Psoas muscle (tissue), 7 donors: ENCODE measurements at regions not wholly inside any gene's neighbourhood (a gene's known extent, or its start where the extent isn't known, plus 50 kb on each side); places are given as distances from the start of the nearest gene placed in this dataset.

ENCODE experiments used
- ATAC-seq, 4 donors: fragments of 200-7000 bp; cut with Tn5 transposase; one replicate each; pipeline ENCODE4 v1.9.1; 2020; ENCODE audit warnings: moderate library complexity in 3 of 4, mild to moderate bottlenecking in 2 of 4
- DNase-seq, 2 donors: peaks; one replicate each; pipeline ENCODE4 v3.0.0-alpha.2; 2020
- H3K27ac ChIP-seq: fragments of 200-600 bp; one replicate; pipeline ENCODE4 v1.8.0; 2022
- H3K27me3 ChIP-seq, 3 donors: fragments of 200-600 bp in 1 of 3; one replicate each; pipeline versions ENCODE4 v1.6.1 to v1.8.0; 2013 to 2022; ENCODE audit warnings: low read length in 2 of 3, mild to moderate bottlenecking in 2 of 3, moderate library complexity in 1 of 3; ENCODE audit not compliant: insufficient read depth in 3 of 3
- H3K36me3 ChIP-seq, 2 donors: fragments of 200-600 bp in 1 of 2; one replicate each; pipeline versions ENCODE4 v1.6.1 to v1.8.0; 2013 to 2022; ENCODE audit warnings: low read depth in 1 of 2, mild to moderate bottlenecking in 1 of 2, moderate library complexity in 1 of 2; ENCODE audit not compliant: insufficient read depth in 1 of 2
- H3K4me1 ChIP-seq: fragments of 200-600 bp; one replicate; pipeline ENCODE4 v1.8.0; 2022
- H3K4me3 ChIP-seq: fragments of 200-600 bp; one replicate; pipeline ENCODE4 v1.8.0; 2022; ENCODE audit warnings: mild to moderate bottlenecking
- H3K9me3 ChIP-seq: fragments of 200-600 bp; one replicate; pipeline ENCODE4 v1.8.0; 2022
- CTCF ChIP-seq: fragments of 200-600 bp; IDR thresholded peaks from one replicate; pipeline ENCODE4 v1.8.0; 2022; ENCODE audit warnings: antibody characterized with exemption
- WGBS, 3 donors: extraction: QIAGEN DNeasy Blood & Tissue Kit; methylation state at CpG; one replicate each; pipeline versions ENCODE4 v1.1.6 to v1.1.7; 2013; 5-methylcytosine and 5-hydroxymethylcytosine counted together
- intact Hi-C, 2 donors: fragments of 100-400 bp; cut with DNase I; formaldehyde crosslinking; loops; one replicate each; pipeline versions ENCODE4 v1.11.0 to v1.14.2; 2022
- donor health status: healthy with polysubstance abuse.
- donor health status: DM: no; HTN: no; CAD: no; lungs with moderate emphysema.
- donor health status: Bipolar disorder and iron deficiency.
- donor health status: healthy.
- donor health status: DM: yes; HTN: yes; CAD: no.
- donor health status: DM: no; HTN: no; CAD: no.
- donor health status: DM: yes; HTN: yes; CAD: no.

DNA sequence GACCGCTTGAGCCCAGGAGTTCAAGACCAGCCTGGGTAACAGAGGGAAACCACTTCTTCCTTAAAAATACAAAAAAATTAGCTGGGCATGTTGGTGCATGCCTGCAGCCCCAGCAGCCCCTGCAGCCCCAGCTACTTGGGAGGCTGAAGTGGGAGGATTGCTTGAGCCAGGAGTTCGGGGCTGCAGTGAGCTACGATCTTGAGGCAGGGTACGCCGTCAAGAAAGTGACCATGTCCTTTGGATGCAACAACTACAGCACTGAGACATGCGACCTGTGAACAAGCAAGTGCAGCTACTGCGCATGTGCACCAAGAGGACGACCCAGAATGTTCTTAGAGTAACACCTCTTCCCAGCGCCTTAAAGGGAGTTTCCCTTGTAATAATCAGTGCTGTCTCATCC, 66.6 kb upstream of the ZNF479 start:
- H3K27me3 ChIP-seq: no peaks in the 10 kb centered on the region
- TF ChIP-seq CTCF: no peak
- intact Hi-C loops: no loop called here
- ATAC-seq (no peak), DNase-seq (no peak)
- no peaks in the 10 kb centered on the region for H3K4me1 ChIP-seq
- H3K9me3 ChIP-seq: peaks cover 4% of the 10 kb centered on the region
- H3K36me3 ChIP-seq: no peaks in the 10 kb centered on the region
- WGBS, 3 donors: 85 to 90% (median 90%) methylated on average over 9 of the region's 9 CpGs
- no peak overlapping the region for H3K27ac ChIP-seq
- H3K4me3 ChIP-seq: no peak overlapping the region

GRCh38 chr7:57199252-57199651, 67.0 kb upstream of the ZNF479 start:
- intact Hi-C loops: no loop called here
- Histone ChIP-seq H3K4me3 (no peak overlapping the region), H3K27ac (no peak overlapping the region), H3K36me3 (no peaks in the 10 kb centered on the region), H3K4me1 (no peaks in the 10 kb centered on the region), H3K27me3 (no peaks in the 10 kb centered on the region), H3K9me3 (peaks cover 4% of the 10 kb centered on the region)
- TF ChIP-seq CTCF: no peak
- 84 to 89% (median 88%) methylated on average over 7 of the region's 7 CpGs for WGBS, 3 donors
- DNase-seq (no peak), ATAC-seq (no peak)

DNA sequence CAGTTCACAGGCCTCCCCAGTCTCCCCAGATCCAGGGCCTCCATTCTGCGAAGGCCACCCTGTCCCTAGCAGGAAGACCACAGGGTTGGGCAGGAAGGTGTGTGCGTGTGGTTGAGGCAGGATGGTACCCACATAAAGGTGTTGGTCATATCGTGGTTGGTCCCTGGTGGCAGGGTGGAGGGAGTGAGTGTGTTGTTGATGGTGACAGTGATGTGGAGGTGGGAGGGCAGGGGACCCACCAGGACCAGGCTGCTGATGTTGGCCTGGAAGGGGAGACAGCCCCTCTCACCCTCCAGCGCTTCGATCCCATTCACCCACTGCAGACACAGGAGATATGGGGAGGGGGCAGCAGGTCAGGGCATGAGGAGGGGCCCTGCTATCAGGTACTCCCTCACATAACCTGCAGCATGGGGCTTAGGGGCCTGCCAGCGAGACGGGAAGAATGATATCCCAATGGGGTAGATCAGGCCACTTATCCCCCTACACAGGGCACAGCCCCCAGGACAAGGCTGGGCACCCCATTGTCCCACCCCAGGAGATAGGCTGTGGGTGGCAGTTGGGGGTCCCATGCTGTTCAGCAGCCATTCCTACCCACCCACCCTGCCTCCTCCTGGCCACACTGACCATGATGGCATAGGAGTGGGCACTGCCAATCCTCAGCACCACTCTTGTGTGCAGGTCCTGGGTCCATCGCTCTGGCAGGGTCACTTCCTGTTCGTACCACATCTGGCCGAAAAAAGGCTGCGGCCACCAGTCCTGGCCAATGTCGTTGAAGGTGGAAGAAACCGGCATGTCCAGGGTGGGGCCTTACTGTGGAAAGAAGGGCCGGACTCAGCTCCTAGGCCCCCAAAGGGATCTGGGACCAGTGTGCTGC, 69.0 kb upstream of the ZNF479 start:
- H3K27ac ChIP-seq: no peak overlapping the region
- intact Hi-C loops: no loop called here
- TF ChIP-seq CTCF: no peak
- no peaks in the 10 kb centered on the region for H3K36me3 ChIP-seq
- H3K4me1 ChIP-seq: no peaks in the 10 kb centered on the region
- DNase-seq (no peak), ATAC-seq (no peak)
- H3K27me3 ChIP-seq: no peaks in the 10 kb centered on the region
- H3K9me3 ChIP-seq: peaks cover 4% of the 10 kb centered on the region
- no peak overlapping the region for H3K4me3 ChIP-seq
- WGBS, 3 donors: 89 to 90% (median 90%) methylated on average over 13 to 14 of the region's 14 CpGs

DNA sequence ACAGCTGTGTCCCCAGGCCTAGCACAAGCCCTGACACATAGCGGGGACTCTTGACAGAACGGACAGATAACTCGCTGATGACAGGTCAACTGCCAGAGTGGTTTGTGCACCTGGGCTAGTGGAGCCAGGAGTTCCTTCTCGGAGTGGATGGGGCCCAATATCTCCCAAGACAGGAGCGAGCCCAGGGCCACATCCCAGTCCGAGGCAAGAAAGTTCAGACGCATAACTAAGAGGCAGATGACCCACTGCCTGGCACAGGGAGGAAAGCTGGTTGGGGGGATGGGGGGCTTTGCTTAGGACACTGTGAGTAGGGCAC, 69.6 kb upstream of the ZNF479 start:
- no peak for DNase-seq
- Histone ChIP-seq H3K4me1 (no peaks in the 10 kb centered on the region), H3K9me3 (peaks cover 4% of the 10 kb centered on the region), H3K27me3 (no peaks in the 10 kb centered on the region), H3K27ac (no peak overlapping the region), H3K36me3 (no peaks in the 10 kb centered on the region), H3K4me3 (no peak overlapping the region)
- 85 to 92% (median 88%) methylated on average over 7 of the region's 7 CpGs for WGBS, 3 donors
- intact Hi-C loops: no loop called here
- TF ChIP-seq CTCF: no peak
- no peak for ATAC-seq

GRCh38 chr7:57202274-57202673, 70.0 kb upstream of the ZNF479 start:
- intact Hi-C loops: no loop called here

More at GRCh38 chr7:57202274-57202673, 70.0 kb upstream of the ZNF479 start:
- H3K27me3 ChIP-seq: no peaks in the 10 kb centered on the region
- H3K4me1 ChIP-seq: no peaks in the 10 kb centered on the region
- H3K36me3 ChIP-seq: no peaks in the 10 kb centered on the region
- ATAC-seq: no peak
- TF ChIP-seq CTCF: no peak
- H3K27ac ChIP-seq: no peak overlapping the region
- WGBS, 3 donors: 68 to 78% (median 74%) methylated on average over 9 of the region's 9 CpGs
- no peak overlapping the region for H3K4me3 ChIP-seq
- peaks cover 4% of the 10 kb centered on the region for H3K9me3 ChIP-seq
- DNase-seq: no peak
